ENCODE measurements at regions not wholly inside any gene's neighbourhood (a gene's known extent, or its start where the extent isn't known, plus 50 kb on each side); places are given as distances from the start of the nearest gene placed in this dataset.

- Histone ChIP-seq H3K4me1 (ENCODE audit: insufficient read depth) (peaks cover 18% of the 10 kb centered on the region), H3K36me3 (ENCODE audit: insufficient read depth) (no peaks in the 10 kb centered on the region), H3F3A (replicated peaks; ENCODE audit: low read depth) (no peaks in the 10 kb centered on the region), H2AFZ (peak overlapping the region; percentile 52), H3K79me2 (replicated peaks; ENCODE audit: insufficient read depth) (no peaks in the 10 kb centered on the region), H3K9me2 (ENCODE audit: insufficient read depth) (peaks cover 13% of the 10 kb centered on the region), H3K27me3 (ENCODE audit: insufficient read depth) (no peaks in the 10 kb centered on the region), H3K27ac (ENCODE audit: low read depth) (no peak overlapping the region), H3K4me2 (no peak overlapping the region), H4K20me1 (replicated peaks; ENCODE audit: insufficient read depth) (no peaks in the 10 kb centered on the region), H3K4me3 (no peak overlapping the region)
- H3K27me3 Mint-ChIP-seq (ENCODE audit: insufficient read depth, low read depth, poor library complexity) = peaks cover 2% of the 10 kb centered on the region
- TF ChIP-seq EZH2phosphoT487 (IDR thresholded peaks at IDR 0.05; ENCODE audit: unreplicated experiment) = no peak
- TF ChIP-seq JUNB (IDR thresholded peaks at IDR 0.05; ENCODE audit: unreplicated experiment) = no peak
- TF ChIP-seq POLR2AphosphoS5 (IDR thresholded peaks at IDR 0.05; ENCODE audit: low read depth) = no peak
- TF ChIP-seq ZNF462 (CRISPR knock-in tag; IDR thresholded peaks at IDR 0.05) = no peak
- TF ChIP-seq EZH2 (IDR thresholded peaks at IDR 0.05; ENCODE audit: low read depth, unreplicated experiment) = no peak
- no peak for TF ChIP-seq ZNF114 (CRISPR knock-in tag; IDR thresholded peaks at IDR 0.05)
- TF ChIP-seq ZNF331 (CRISPR knock-in tag; IDR thresholded peaks at IDR 0.05; ENCODE audit: low read depth) = no peak
- H3K4me1 Mint-ChIP-seq = peaks cover 13% of the 10 kb centered on the region
- H3K9me3 Mint-ChIP-seq = peaks cover 13% of the 10 kb centered on the region
- no peak overlapping the region for H3K4me3 Mint-ChIP-seq
- H3K27ac Mint-ChIP-seq = no peak overlapping the region
- no peak for DNase-seq (ENCODE audit: low spot score)
- peaks cover 6% of the 10 kb centered on the region; the same call in 1 of the 3 replicates for H3K36me3 Mint-ChIP-seq (ENCODE audit: low read depth)
- no peak for ATAC-seq
Observed at GRCh38 chr2:210768329-210768910, 212.0 kb downstream of the CPS1 start.

Measured in GM23338 (cell line).